KMS-11 (cell line): ENCODE measurements at regions not wholly inside any gene's neighbourhood (a gene's known extent, or its start where the extent isn't known, plus 50 kb on each side); places are given as distances from the start of the nearest gene placed in this dataset.

ENCODE experiments used
- H2AFZ ChIP-seq: fragments of 200-600 bp; sonication (generic); 2 replicates; pipeline ENCODE4 v1.6.1; 2016; ENCODE audit warnings: antibody characterized with exemption, mixed run types, low read depth
- H3K27ac ChIP-seq: fragments of 200-600 bp; sonication (generic); 2 replicates; pipeline ENCODE4 v1.6.1; 2016; ENCODE audit warnings: mild to moderate bottlenecking, mixed run types
- H3K27me3 ChIP-seq: fragments of 200-600 bp; sonication (generic); 2 replicates; pipeline ENCODE4 v1.6.1; 2017; ENCODE audit warnings: mild to moderate bottlenecking, low read depth, mixed run types, moderate library complexity; ENCODE audit not compliant: insufficient read depth
- H3K36me3 ChIP-seq: fragments of 200-600 bp; sonication (generic); 2 replicates; pipeline ENCODE4 v1.6.1; 2017; ENCODE audit warnings: mild to moderate bottlenecking, mixed run types; ENCODE audit not compliant: insufficient read depth
- H3K4me1 ChIP-seq: fragments of 200-600 bp; sonication (generic); 2 replicates; pipeline ENCODE4 v1.6.1; 2016; ENCODE audit warnings: mild to moderate bottlenecking, low read depth, mixed run types; ENCODE audit not compliant: poor library complexity, severe bottlenecking
- H3K4me2 ChIP-seq: fragments of 200-600 bp; sonication (generic); 2 replicates; pipeline ENCODE4 v1.7.0; 2016; ENCODE audit warnings: mild to moderate bottlenecking, mixed run types
- H3K4me3 ChIP-seq: fragments of 200-600 bp; sonication (generic); IDR thresholded peaks from 2 replicates; pipeline ENCODE4 v1.6.1; 2017; ENCODE audit warnings: low read depth, low read length, mixed read lengths; ENCODE audit not compliant: insufficient read depth
- H3K79me2 ChIP-seq: fragments of 200-600 bp; sonication (generic); 2 replicates; pipeline ENCODE4 v1.6.1; 2016; ENCODE audit warnings: low read depth, mixed run types; ENCODE audit not compliant: insufficient read depth
- H3K9ac ChIP-seq: fragments of 200-600 bp; sonication (generic); 2 replicates; pipeline ENCODE4 v1.6.1; 2016; ENCODE audit warnings: mild to moderate bottlenecking, mixed run types
- H4K20me1 ChIP-seq: fragments of 200-600 bp; sonication (generic); 2 replicates; pipeline ENCODE4 v1.6.1; 2016; ENCODE audit warnings: mild to moderate bottlenecking, mixed run types; ENCODE audit not compliant: insufficient read depth
- TF ChIP-seq, protein P1 (sequence below): fragments of 200-600 bp; sonication (generic); conservative IDR thresholded peaks from 2 replicates; pipeline ENCODE4 v1.6.1; 2017; ENCODE audit warnings: low read depth, mild to moderate bottlenecking, antibody characterized with exemption, low read length, moderate library complexity, mixed read lengths

DNA sequence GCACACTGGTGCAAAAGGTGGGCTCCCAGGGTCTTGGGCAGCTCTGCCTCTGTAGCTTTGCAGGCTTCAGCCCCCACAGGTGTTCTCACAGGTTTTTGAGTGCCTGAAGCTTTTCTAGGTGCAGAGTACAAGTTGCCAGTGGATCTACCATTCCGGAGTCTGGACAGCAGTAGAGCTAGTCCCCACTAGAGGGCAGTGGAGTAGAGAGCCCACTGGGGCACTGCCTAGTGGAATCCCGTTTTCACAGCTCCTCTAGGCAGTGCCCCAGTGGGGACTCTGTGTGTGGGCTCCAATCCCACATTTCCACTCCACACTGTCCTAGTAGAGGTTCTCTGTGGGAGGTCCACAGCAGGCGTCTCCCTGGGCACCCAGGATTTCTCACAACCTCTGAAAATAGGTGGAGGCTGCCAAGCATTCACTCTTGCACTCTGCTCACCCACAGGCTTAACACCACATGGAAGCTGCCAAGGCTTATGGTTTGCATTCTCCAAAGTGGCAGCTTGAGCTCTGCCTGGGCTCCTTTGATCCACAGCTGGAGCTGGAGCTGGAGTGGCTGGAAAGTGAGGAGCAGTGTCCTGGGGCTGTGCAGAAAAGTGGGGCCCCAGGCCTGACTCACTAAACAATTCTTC lies 86.3 kb upstream of the PROKR2 start:
- H3K9ac ChIP-seq = no peak overlapping the region
- TF ChIP-seq, protein P1, sequence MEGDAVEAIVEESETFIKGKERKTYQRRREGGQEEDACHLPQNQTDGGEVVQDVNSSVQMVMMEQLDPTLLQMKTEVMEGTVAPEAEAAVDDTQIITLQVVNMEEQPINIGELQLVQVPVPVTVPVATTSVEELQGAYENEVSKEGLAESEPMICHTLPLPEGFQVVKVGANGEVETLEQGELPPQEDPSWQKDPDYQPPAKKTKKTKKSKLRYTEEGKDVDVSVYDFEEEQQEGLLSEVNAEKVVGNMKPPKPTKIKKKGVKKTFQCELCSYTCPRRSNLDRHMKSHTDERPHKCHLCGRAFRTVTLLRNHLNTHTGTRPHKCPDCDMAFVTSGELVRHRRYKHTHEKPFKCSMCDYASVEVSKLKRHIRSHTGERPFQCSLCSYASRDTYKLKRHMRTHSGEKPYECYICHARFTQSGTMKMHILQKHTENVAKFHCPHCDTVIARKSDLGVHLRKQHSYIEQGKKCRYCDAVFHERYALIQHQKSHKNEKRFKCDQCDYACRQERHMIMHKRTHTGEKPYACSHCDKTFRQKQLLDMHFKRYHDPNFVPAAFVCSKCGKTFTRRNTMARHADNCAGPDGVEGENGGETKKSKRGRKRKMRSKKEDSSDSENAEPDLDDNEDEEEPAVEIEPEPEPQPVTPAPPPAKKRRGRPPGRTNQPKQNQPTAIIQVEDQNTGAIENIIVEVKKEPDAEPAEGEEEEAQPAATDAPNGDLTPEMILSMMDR = peak; percentile 61
- no peaks in the 10 kb centered on the region for H3K4me1 ChIP-seq
- H3K27ac ChIP-seq = no peak overlapping the region
- no peaks in the 10 kb centered on the region for H3K27me3 ChIP-seq
- no peak overlapping the region for H3K4me2 ChIP-seq
- no peak overlapping the region for H2AFZ ChIP-seq
- no peaks in the 10 kb centered on the region for H3K36me3 ChIP-seq
- no peaks in the 10 kb centered on the region for H3K79me2 ChIP-seq
- no peaks in the 10 kb centered on the region for H4K20me1 ChIP-seq
- H3K4me3 ChIP-seq = no peak overlapping the region

DNA sequence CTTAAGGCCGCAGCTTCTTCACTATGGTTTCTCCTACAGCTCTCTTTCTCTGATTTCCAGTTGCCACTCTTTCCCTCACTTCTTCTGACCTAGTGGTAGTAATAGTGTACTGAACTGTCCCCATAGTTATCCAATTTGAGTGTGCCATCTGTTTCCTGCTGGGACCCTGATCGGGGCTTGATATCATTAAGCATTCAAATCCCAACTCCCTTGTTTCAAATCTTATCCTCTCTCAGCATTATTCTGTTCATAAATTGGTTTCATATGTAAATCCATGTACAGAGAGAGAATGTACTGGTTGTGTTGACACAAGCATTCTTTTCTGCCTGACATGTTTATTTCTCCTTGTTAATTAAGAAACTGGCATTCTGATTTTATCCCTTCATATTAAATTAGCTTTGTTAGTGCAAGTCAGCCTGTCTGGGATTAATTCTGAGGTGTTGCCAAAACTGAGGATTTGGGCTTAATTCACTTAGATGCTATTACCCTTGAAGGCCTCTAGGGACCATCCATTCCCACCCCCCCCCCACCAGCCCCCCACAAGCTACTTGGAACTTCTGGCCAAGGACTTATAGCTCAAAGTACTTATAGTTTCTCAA lies 84.6 kb upstream of the PROKR2 start:
- Histone ChIP-seq H3K4me2 (no peak overlapping the region), H3K4me3 (no peak overlapping the region), H4K20me1 (no peaks in the 10 kb centered on the region), H3K4me1 (no peaks in the 10 kb centered on the region), H3K27ac (no peak overlapping the region), H2AFZ (no peak overlapping the region), H3K9ac (no peak overlapping the region), H3K79me2 (no peaks in the 10 kb centered on the region), H3K27me3 (no peaks in the 10 kb centered on the region), H3K36me3 (no peaks in the 10 kb centered on the region)
- TF ChIP-seq, protein P1 = no peak

DNA sequence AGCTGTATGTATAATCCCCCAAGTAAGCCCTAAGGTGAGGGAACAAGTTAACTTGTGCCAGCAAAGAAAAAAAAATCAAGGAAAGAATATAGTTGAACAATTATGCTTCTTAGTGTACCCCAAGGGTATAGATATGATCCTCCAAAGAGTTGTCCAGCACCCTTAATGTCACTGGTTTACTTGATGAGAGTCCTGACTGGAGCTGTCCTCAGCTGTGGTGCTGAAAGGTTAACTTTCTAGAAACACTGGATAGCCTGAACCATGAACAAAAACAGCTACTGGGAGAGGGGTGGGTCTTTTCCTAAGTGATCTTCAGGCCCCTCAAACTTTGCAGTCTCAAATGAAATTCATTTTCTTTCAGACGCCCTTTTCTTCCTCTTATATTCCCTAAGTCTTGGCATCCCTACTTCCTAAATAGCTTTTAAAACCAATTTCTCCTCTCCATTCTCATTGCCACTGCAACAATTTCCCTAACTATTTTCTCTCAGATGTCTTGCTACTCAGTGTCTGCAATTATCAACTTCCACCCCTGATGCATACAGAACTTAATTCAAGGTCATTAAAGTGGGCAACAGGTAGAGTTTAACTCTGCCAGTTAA lies 83.5 kb upstream of the PROKR2 start:
- H3K27ac ChIP-seq = no peak overlapping the region
- H3K79me2 ChIP-seq = no peaks in the 10 kb centered on the region
- no peaks in the 10 kb centered on the region for H4K20me1 ChIP-seq
- no peaks in the 10 kb centered on the region for H3K4me1 ChIP-seq
- H3K4me3 ChIP-seq = no peak overlapping the region
- no peaks in the 10 kb centered on the region for H3K36me3 ChIP-seq
- no peak overlapping the region for H3K4me2 ChIP-seq
- no peak overlapping the region for H3K9ac ChIP-seq
- TF ChIP-seq, protein P1 = no peak
- H2AFZ ChIP-seq = no peak overlapping the region
- H3K27me3 ChIP-seq = no peaks in the 10 kb centered on the region

DNA sequence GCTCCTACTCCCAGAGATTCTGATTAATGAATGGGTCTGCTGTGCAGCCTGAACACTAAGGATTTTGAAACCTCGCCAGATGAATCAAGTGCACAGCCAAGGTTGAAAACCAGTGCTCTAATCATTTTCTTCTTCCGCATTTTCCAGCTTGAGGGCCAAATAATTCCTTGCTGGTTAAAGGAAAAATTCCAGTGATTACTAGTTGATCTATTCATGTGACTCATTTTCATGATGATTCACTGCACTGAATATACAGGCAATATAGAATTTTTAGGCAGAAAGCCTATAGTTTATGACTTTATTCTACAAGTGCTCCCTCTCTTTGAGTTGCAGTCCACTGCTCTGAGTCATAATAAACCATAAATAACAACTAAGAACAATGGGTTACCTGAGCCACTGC lies 80.6 kb upstream of the PROKR2 start:
- no peaks in the 10 kb centered on the region for H3K4me1 ChIP-seq
- no peak overlapping the region for H3K4me2 ChIP-seq
- TF ChIP-seq, protein P1 = no peak
- H4K20me1 ChIP-seq = no peaks in the 10 kb centered on the region
- H2AFZ ChIP-seq = no peak overlapping the region
- no peaks in the 10 kb centered on the region for H3K79me2 ChIP-seq
- H3K36me3 ChIP-seq = no peaks in the 10 kb centered on the region
- H3K9ac ChIP-seq = no peak overlapping the region
- no peak overlapping the region for H3K4me3 ChIP-seq
- H3K27me3 ChIP-seq = no peaks in the 10 kb centered on the region
- no peak overlapping the region for H3K27ac ChIP-seq
